Skeletal muscle satellite cell (primary cell): ENCODE measurements at regions not wholly inside any gene's neighbourhood (a gene's known extent, or its start where the extent isn't known, plus 50 kb on each side); places are given as distances from the start of the nearest gene placed in this dataset.
"Not testable (repeated sequence)": the region's sequence is repeated elsewhere in the genome, so short reads cannot be mapped to it uniquely, and the experiment has no call there.

Source experiments
- H3K27me3 ChIP-seq: 2 replicates; pipeline ENCODE4 v1.7.0; 2013; ENCODE audit warnings: low read length; ENCODE audit not compliant: control insufficient read depth, insufficient read depth
- H3K36me3 ChIP-seq: 2 replicates; pipeline ENCODE4 v1.7.0; 2013; ENCODE audit warnings: mild to moderate bottlenecking, control low read depth, low read length; ENCODE audit not compliant: insufficient read depth
- H3K4me1 ChIP-seq: 2 replicates; pipeline ENCODE4 v1.7.0; 2013; ENCODE audit warnings: low read length; ENCODE audit not compliant: control insufficient read depth, insufficient read depth
- H3K4me2 ChIP-seq: 2 replicates; pipeline ENCODE4 v1.7.0; 2013; ENCODE audit warnings: mild to moderate bottlenecking, low read length
- H3K4me3 ChIP-seq: 2 replicates; pipeline ENCODE4 v1.7.0; 2013; ENCODE audit warnings: low read length
- H3K9ac ChIP-seq: 2 replicates; pipeline ENCODE4 v1.7.0; 2013; ENCODE audit warnings: mild to moderate bottlenecking, low read depth, low read length, moderate library complexity
- H3K9me3 ChIP-seq: replicated peaks from 2 replicates; pipeline ENCODE4 v1.7.0; 2013; ENCODE audit warnings: mild to moderate bottlenecking, control low read depth, low read length

- Histone ChIP-seq H3K4me2 (no peak overlapping the region), H3K4me3 (no peak overlapping the region), H3K27me3 (peaks cover 23% of the 10 kb centered on the region), H3K36me3 (no peaks in the 10 kb centered on the region), H3K9ac (no peak overlapping the region), H3K4me1 (no peaks in the 10 kb centered on the region), H3K9me3 (no peaks in the 10 kb centered on the region)
These were observed 199.2 kb downstream of the S1PR1 start for GRCh38 chr1:101435831-101436511.

GRCh38 chr1:101437800-101438199 lies 201.0 kb downstream of the S1PR1 start:
- no peaks in the 10 kb centered on the region for H3K36me3 ChIP-seq
- peaks cover 23% of the 10 kb centered on the region for H3K27me3 ChIP-seq
- H3K4me2 ChIP-seq = no peak overlapping the region

GRCh38 chr1:101438359-101438758 lies 201.5 kb downstream of the S1PR1 start:
- H3K9ac ChIP-seq = no peak overlapping the region
- H3K4me2 ChIP-seq = no peak overlapping the region
- H3K4me1 ChIP-seq = no peaks in the 10 kb centered on the region
- no peak overlapping the region for H3K4me3 ChIP-seq
- no peaks in the 10 kb centered on the region for H3K9me3 ChIP-seq
- peaks cover 23% of the 10 kb centered on the region for H3K27me3 ChIP-seq
- H3K36me3 ChIP-seq = no peaks in the 10 kb centered on the region

More at GRCh38 chr1:101437800-101438199, 201.0 kb downstream of the S1PR1 start:
- Histone ChIP-seq H3K4me1 (no peaks in the 10 kb centered on the region), H3K9ac (no peak overlapping the region), H3K9me3 (no peaks in the 10 kb centered on the region), H3K4me3 (no peak overlapping the region)

GRCh38 chr1:101440485-101440884 lies 203.7 kb downstream of the S1PR1 start:
- Histone ChIP-seq H3K9ac (no peak overlapping the region), H3K9me3 (no peaks in the 10 kb centered on the region), H3K4me1 (no peaks in the 10 kb centered on the region), H3K27me3 (peaks cover 15% of the 10 kb centered on the region), H3K4me2 (no peak overlapping the region), H3K36me3 (no peaks in the 10 kb centered on the region), H3K4me3 (no peak overlapping the region)

GRCh38 chr1:101444381-101444780 lies 207.6 kb downstream of the S1PR1 start:
- no peaks in the 10 kb centered on the region for H3K9me3 ChIP-seq
- H3K36me3 ChIP-seq = no peaks in the 10 kb centered on the region
- H3K4me1 ChIP-seq = no peaks in the 10 kb centered on the region
- H3K4me3 ChIP-seq = no peak overlapping the region
- no peak overlapping the region for H3K9ac ChIP-seq
- peaks cover 10% of the 10 kb centered on the region for H3K27me3 ChIP-seq
- no peak overlapping the region for H3K4me2 ChIP-seq

- H3K4me1 ChIP-seq = no peaks in the 10 kb centered on the region
These were observed 208.2 kb downstream of the S1PR1 start for GRCh38 chr1:101444873-101445618.

GRCh38 chr1:101448018-101448417 lies 211.2 kb downstream of the S1PR1 start:
- Histone ChIP-seq H3K4me1 (no peaks in the 10 kb centered on the region), H3K9me3 (no peaks in the 10 kb centered on the region), H3K9ac (no peak overlapping the region), H3K36me3 (no peaks in the 10 kb centered on the region), H3K4me3 (no peak overlapping the region), H3K27me3 (no peaks in the 10 kb centered on the region), H3K4me2 (no peak overlapping the region)

More at GRCh38 chr1:101444873-101445618, 208.2 kb downstream of the S1PR1 start:
- Histone ChIP-seq H3K9ac (no peak overlapping the region), H3K27me3 (peaks cover 8% of the 10 kb centered on the region), H3K4me3 (no peak overlapping the region), H3K4me2 (no peak overlapping the region), H3K36me3 (no peaks in the 10 kb centered on the region), H3K9me3 (no peaks in the 10 kb centered on the region)

- H3K4me1 ChIP-seq, H3K4me2 ChIP-seq, H3K9me3 ChIP-seq, H3K4me3 ChIP-seq, H3K9ac ChIP-seq, H3K27me3 ChIP-seq, H3K36me3 ChIP-seq: not testable (repeated sequence)
These were observed 213.9 kb downstream of the S1PR1 start for GRCh38 chr1:101450691-101451090.

- H3K4me1 ChIP-seq = no peaks in the 10 kb centered on the region
- H3K36me3 ChIP-seq = no peaks in the 10 kb centered on the region
- no peak overlapping the region for H3K4me2 ChIP-seq
- H3K9me3 ChIP-seq = no peaks in the 10 kb centered on the region
- peaks cover 4% of the 10 kb centered on the region for H3K27me3 ChIP-seq
- no peak overlapping the region for H3K9ac ChIP-seq
- no peak overlapping the region for H3K4me3 ChIP-seq
These were observed 215.1 kb downstream of the S1PR1 start for GRCh38 chr1:101451888-101452287.

GRCh38 chr1:101452825-101453224 lies 216.0 kb downstream of the S1PR1 start:
- Histone ChIP-seq H3K9ac (no peak overlapping the region), H3K27me3 (peaks cover 4% of the 10 kb centered on the region)

GRCh38 chr1:101453844-101454243 lies 217.0 kb downstream of the S1PR1 start:
- Histone ChIP-seq H3K27me3 (peaks cover 4% of the 10 kb centered on the region), H3K4me1 (no peaks in the 10 kb centered on the region), H3K4me3 (no peak overlapping the region), H3K9me3 (no peaks in the 10 kb centered on the region), H3K9ac (no peak overlapping the region), H3K36me3 (no peaks in the 10 kb centered on the region), H3K4me2 (no peak overlapping the region)

More at GRCh38 chr1:101452825-101453224, 216.0 kb downstream of the S1PR1 start:
- no peaks in the 10 kb centered on the region for H3K4me1 ChIP-seq
- no peak overlapping the region for H3K4me2 ChIP-seq
- no peaks in the 10 kb centered on the region for H3K36me3 ChIP-seq
- no peaks in the 10 kb centered on the region for H3K9me3 ChIP-seq
- H3K4me3 ChIP-seq = no peak overlapping the region

GRCh38 chr1:101455166-101455565 lies 218.3 kb downstream of the S1PR1 start:
- Histone ChIP-seq H3K4me2 (no peak overlapping the region), H3K36me3 (no peaks in the 10 kb centered on the region), H3K9ac (no peak overlapping the region), H3K27me3 (peaks cover 4% of the 10 kb centered on the region), H3K9me3 (no peaks in the 10 kb centered on the region), H3K4me3 (no peak overlapping the region), H3K4me1 (no peaks in the 10 kb centered on the region)
